Nephron (organoid): ENCODE measurements at regions not wholly inside any gene's neighbourhood (a gene's known extent, or its start where the extent isn't known, plus 50 kb on each side); places are given as distances from the start of the nearest gene placed in this dataset.
A peak's percentile ranks its signal among the peaks of the same experiment; 100 is the strongest.

Experiments used
- H3K27ac Mint-ChIP-seq, 3 experiments: 2 replicates each; pipeline ENCODE4 v1.8.0; 2020; ENCODE audit warnings: mixed read lengths in 3 of 3, mild to moderate bottlenecking in 2 of 3, moderate library complexity in 1 of 3
- H3K27me3 Mint-ChIP-seq: 2 replicates; pipeline ENCODE4 v1.8.0; 2021; ENCODE audit warnings: low read depth, mild to moderate bottlenecking, moderate library complexity, mixed read lengths
- H3K36me3 Mint-ChIP-seq: 2 replicates; pipeline ENCODE4 v1.8.0; 2020; ENCODE audit warnings: low read depth, mixed read lengths
- H3K4me1 Mint-ChIP-seq: 2 replicates; pipeline ENCODE4 v1.8.0; 2020; ENCODE audit warnings: mixed read lengths
- H3K4me3 Mint-ChIP-seq, 3 experiments: 2 replicates each; pipeline ENCODE4 v1.8.0; 2020; ENCODE audit warnings: mild to moderate bottlenecking in 3 of 3, mixed read lengths in 3 of 3, moderate library complexity in 2 of 3
- H3K9me3 Mint-ChIP-seq: 2 replicates; pipeline ENCODE4 v1.8.0; 2020; ENCODE audit warnings: mixed read lengths
- TF ChIP-seq, protein P1 (sequence below), 3 experiments: fragments of 200-600 bp; sonication (generic); IDR thresholded peaks; one replicate each; pipeline ENCODE4 v1.5.0; 2021; ENCODE audit warnings: antibody characterized with exemption in 3 of 3; ENCODE audit not compliant: unreplicated experiment in 3 of 3

DNA sequence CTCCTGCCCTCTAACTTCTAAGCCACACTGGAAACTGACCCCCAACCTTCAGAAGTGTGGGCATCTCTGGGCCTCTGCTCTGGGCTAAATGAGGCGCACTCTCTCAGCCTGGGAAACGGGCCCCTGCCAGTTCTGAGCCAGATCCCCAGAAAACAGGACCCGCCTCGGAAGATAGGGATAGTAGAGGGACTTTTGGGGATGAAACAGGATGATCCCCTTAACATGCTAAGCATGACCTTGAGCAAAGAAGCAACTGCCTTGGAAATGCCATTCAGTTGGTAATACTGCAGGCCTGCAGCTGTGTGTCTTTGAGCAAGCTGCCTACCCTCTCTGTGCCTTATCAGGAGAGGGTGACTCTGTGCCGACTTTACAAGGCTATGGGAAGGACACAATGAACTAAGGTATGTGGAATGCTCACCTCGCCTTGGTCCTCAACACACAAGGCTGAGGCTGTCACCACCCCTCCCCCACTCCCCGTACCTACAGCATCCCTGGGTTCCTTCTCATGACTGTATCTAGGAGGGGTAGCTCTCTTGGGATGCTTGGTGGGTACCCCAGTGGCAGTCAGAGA is 54.0 kb downstream of the NCOR2 start:
- H3K27ac Mint-ChIP-seq, result peak overlapping the region; percentile 33 to 93 (median 64)
- H3K27me3 Mint-ChIP-seq, result no peaks in the 10 kb centered on the region
- TF ChIP-seq, protein P1, sequence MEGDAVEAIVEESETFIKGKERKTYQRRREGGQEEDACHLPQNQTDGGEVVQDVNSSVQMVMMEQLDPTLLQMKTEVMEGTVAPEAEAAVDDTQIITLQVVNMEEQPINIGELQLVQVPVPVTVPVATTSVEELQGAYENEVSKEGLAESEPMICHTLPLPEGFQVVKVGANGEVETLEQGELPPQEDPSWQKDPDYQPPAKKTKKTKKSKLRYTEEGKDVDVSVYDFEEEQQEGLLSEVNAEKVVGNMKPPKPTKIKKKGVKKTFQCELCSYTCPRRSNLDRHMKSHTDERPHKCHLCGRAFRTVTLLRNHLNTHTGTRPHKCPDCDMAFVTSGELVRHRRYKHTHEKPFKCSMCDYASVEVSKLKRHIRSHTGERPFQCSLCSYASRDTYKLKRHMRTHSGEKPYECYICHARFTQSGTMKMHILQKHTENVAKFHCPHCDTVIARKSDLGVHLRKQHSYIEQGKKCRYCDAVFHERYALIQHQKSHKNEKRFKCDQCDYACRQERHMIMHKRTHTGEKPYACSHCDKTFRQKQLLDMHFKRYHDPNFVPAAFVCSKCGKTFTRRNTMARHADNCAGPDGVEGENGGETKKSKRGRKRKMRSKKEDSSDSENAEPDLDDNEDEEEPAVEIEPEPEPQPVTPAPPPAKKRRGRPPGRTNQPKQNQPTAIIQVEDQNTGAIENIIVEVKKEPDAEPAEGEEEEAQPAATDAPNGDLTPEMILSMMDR (IDR thresholded peaks at IDR 0.05; ENCODE audit: unreplicated experiment in 3 of 3), result no peak
- peaks cover 66% of the 10 kb centered on the region for H3K4me1 Mint-ChIP-seq
- H3K36me3 Mint-ChIP-seq, result peaks cover 18% of the 10 kb centered on the region
- peak overlapping the region in 2 of 3 experiments; percentile 10 to 57 for H3K4me3 Mint-ChIP-seq
- no peaks in the 10 kb centered on the region for H3K9me3 Mint-ChIP-seq

DNA sequence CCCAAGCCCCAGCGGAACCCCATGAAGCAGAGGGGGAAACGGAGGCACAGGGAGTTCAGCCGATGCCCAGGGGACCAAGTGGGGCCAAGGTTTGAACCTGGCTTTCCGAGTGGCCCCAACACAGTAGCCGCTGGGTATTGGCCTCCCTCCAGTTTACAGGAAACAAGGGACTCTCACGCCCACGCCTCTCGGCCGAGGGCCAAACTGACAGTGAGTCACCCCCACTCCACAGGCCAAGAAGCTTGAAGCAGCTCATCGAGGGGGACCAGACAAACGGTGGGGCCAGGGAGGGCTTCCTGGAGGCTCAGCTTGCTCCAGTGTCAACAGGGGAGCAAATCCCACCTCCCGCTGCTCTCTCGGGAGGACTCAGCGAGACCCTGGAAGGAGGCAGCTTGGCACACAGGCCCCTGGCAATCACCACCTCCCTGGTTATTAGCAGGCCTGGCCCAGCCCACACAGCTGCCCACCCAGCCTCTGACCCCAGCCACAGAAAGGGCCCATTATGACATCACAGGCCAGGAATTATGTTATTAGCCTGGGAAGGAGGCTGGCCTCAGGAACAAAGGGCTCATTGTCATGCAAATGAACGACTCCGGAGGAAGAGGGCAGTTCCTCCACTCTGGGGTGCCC is 54.6 kb downstream of the NCOR2 start:
- Mint-ChIP-seq H3K36me3 (peaks cover 18% of the 10 kb centered on the region), H3K27me3 (peaks cover under 1% of the 10 kb centered on the region), H3K4me1 (peaks cover 66% of the 10 kb centered on the region), H3K4me3 (peak overlapping the region in 2 of 3 experiments; percentile 10 to 14), H3K27ac (peak overlapping the region; percentile 33 to 93 (median 64)), H3K9me3 (no peaks in the 10 kb centered on the region)
- TF ChIP-seq, protein P1 (IDR thresholded peaks at IDR 0.05; ENCODE audit: unreplicated experiment in 3 of 3), result no peak

DNA sequence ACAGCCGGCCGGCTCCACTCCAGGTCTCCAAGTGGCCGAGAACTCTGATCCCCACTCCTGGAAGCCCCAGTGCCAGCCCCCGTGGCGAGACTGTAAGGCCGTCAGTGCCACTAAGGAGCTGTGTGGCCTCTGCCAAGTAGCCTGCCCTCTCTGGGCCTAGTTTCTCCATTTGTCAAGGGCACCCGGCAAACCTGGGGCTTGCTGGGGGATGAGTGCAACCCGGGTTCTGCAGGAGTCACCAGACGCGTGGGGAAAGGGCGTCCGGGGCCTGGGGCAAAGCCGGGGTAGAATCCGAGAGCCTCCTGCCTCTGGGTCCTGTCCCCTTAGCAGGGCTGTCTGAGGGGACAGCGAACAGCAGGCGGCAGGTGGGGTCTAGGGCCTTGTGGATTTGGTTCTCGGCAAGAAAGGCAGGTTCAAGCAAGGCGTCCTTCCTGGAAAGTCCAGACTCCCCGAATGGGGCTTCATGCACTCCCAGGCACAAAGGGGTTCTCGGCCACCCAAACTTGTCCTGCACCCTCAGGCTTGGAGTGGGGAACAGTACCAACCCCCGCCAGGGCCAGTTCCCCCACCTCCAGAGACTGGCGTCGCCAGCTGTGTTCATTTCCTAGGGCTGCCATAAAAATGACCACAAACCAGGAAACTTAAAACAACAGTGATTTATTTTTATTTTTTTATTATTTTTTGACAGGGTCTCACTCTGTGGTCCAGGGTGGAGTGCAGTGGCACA is 56.0 kb downstream of the NCOR2 start:
- Mint-ChIP-seq H3K27ac (peak overlapping the region in 1 of 3 experiments; percentile 93), H3K4me3 (no peak overlapping the region), H3K9me3 (no peaks in the 10 kb centered on the region), H3K27me3 (peaks cover 4% of the 10 kb centered on the region), H3K4me1 (peaks cover 78% of the 10 kb centered on the region), H3K36me3 (peaks cover 18% of the 10 kb centered on the region)
- TF ChIP-seq, protein P1 (IDR thresholded peaks at IDR 0.05; ENCODE audit: unreplicated experiment in 3 of 3), result no peak

DNA sequence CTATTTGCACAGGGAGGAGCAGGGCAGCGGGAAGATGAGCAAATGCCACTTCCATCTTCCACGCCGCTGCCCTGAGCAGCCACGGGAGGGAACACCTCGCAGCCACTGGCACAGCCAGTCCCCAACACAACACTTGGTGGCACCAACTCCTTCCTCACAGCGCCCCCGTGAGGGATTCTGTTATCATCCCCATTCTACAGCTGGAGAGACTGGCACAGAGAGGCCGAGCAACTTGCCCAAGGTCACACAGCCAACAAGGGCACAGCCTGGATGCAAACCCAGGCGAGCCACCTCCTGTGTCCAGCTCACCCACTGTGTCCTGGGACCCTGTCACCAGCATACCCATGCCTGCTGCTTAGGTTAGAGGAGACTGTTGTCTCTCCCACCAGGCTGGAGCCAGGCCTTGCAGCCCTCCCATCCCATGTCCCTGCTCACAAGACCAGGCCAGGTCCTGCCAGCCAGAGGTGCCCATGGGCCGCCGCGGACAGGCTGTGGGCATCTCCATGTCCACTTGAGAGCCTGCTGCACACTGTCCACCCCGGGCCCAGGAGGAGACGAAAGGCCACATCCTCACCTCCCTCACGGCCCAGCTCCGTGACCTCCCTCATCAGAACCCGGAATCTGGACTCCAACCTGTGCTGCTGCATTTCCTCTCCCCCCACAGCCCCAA is 57.0 kb downstream of the NCOR2 start:
- Mint-ChIP-seq H3K4me3 (peak overlapping the region in 2 of 3 experiments; percentile 34 to 52), H3K27ac (peak overlapping the region; percentile 78 to 94 (median 93)), H3K4me1 (peaks cover 84% of the 10 kb centered on the region), H3K36me3 (peaks cover 15% of the 10 kb centered on the region), H3K9me3 (no peaks in the 10 kb centered on the region), H3K27me3 (peaks cover 4% of the 10 kb centered on the region)
- TF ChIP-seq, protein P1 (IDR thresholded peaks at IDR 0.05; ENCODE audit: unreplicated experiment in 3 of 3), result no peak

DNA sequence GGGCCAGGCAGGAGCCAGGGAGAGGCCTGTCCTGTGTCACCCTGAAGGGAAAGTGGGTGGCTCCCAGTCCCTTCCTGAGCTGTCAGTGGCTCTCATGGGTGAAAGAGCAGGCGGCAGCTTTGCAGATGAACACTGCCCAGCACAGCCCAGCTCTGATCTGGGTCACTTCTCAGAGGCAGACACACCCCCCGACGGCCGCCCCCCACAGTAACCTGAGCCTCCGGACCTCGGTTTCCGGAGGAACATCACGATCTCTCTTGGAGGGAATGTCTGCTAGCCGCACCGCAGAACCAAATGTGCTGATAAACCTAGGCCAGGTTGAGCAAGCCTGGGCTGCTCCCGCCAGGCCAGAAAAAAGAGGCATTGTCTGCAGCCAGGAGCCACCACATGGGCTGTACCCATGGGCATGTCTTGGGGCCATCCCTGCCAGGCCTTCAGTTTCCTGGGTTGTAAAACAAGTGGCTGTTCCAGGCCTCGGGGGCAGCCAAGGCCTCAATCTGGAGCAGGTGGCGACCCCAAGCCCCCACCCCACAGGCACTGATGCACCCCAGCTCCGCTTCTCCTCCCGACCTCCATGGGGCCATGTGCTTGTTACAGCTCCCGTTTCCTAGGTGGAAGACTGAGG is 57.6 kb downstream of the NCOR2 start:
- peak overlapping the region; percentile 13 to 73 (median 31) for H3K4me3 Mint-ChIP-seq
- TF ChIP-seq, protein P1 (IDR thresholded peaks at IDR 0.05; ENCODE audit: unreplicated experiment in 3 of 3), result no peak
- H3K9me3 Mint-ChIP-seq, result no peaks in the 10 kb centered on the region
- H3K36me3 Mint-ChIP-seq, result peaks cover 11% of the 10 kb centered on the region
- H3K27me3 Mint-ChIP-seq, result peaks cover 4% of the 10 kb centered on the region
- peak overlapping the region; percentile 86 to 94 (median 91) for H3K27ac Mint-ChIP-seq
- peaks cover 81% of the 10 kb centered on the region for H3K4me1 Mint-ChIP-seq
